Prostate gland (tissue), 2 donors: ENCODE measurements at regions not wholly inside any gene's neighbourhood (a gene's known extent, or its start where the extent isn't known, plus 50 kb on each side); places are given as distances from the start of the nearest gene placed in this dataset.

Source experiments
- CTCF ChIP-seq, 4 experiments: fragments of 200-600 bp in 2 of 4; fragments of 450-650 bp in 2 of 4; sonication (generic) in 2 of 4; IDR thresholded peaks; 1 replicate in 3 of 4; 2 replicates in 1 of 4; pipeline ENCODE4 v1.5.1; 2016 to 2019; ENCODE audit warnings: antibody characterized with exemption in 4 of 4, mild to moderate bottlenecking in 2 of 4, moderate library complexity in 2 of 4
- POLR2A ChIP-seq: fragments of 450-650 bp; IDR thresholded peaks from one replicate; pipeline ENCODE4 v1.6.1; 2016; ENCODE audit warnings: antibody characterized with exemption, mild to moderate bottlenecking
- POLR2AphosphoS5 ChIP-seq: sonication (generic); formaldehyde crosslinking; IDR thresholded peaks from one replicate; pipeline ENCODE4 v1.6.1; 2017; ENCODE audit warnings: antibody characterized with exemption

- TF ChIP-seq CTCF (IDR thresholded peaks at IDR 0.05) (peak in 1 of 4 experiments; percentile 18), POLR2AphosphoS5 (no peak), POLR2A (peak; percentile 52)
These were observed 650.8 kb upstream of the DIPK2B start for GRCh38 chrX:45851434-45851991.
